Ishikawa (cell line): ENCODE measurements at regions not wholly inside any gene's neighbourhood (a gene's known extent, or its start where the extent isn't known, plus 50 kb on each side); places are given as distances from the start of the nearest gene placed in this dataset.

Experiments
- CEBPB ChIP-seq: IDR thresholded peaks from 2 replicates; pipeline ENCODE4 v1.6.1; 2012
- CREB1 ChIP-seq: IDR thresholded peaks from 2 replicates; pipeline ENCODE4 v1.6.1; 2012; ENCODE audit warnings: low read depth
- EGR1 ChIP-seq: IDR thresholded peaks from 2 replicates; pipeline ENCODE4 v1.6.1; 2012
- EP300 ChIP-seq: IDR thresholded peaks from 2 replicates; pipeline ENCODE4 v1.6.1; 2012; ENCODE audit warnings: borderline replicate concordance
- FOXM1 ChIP-seq: IDR thresholded peaks from 2 replicates; pipeline ENCODE4 v1.6.1; 2012; ENCODE audit warnings: low read depth, borderline replicate concordance
- MAX ChIP-seq: IDR thresholded peaks from 2 replicates; pipeline ENCODE4 v1.6.1; 2012
- NFIC ChIP-seq: IDR thresholded peaks from 2 replicates; pipeline ENCODE4 v1.6.1; 2012
- RAD21 ChIP-seq: IDR thresholded peaks from 2 replicates; pipeline ENCODE4 v1.6.1; 2012; ENCODE audit warnings: low read depth
- REST ChIP-seq: IDR thresholded peaks from 2 replicates; pipeline ENCODE4 v1.6.1; 2012; ENCODE audit warnings: low read depth, mild to moderate bottlenecking
- TAF1 ChIP-seq: IDR thresholded peaks from 2 replicates; pipeline ENCODE4 v1.6.1; 2012; ENCODE audit warnings: low read depth, mild to moderate bottlenecking
- TCF12 ChIP-seq: IDR thresholded peaks from 2 replicates; pipeline ENCODE4 v1.6.1; 2012; ENCODE audit warnings: low read depth
- TEAD4 ChIP-seq: IDR thresholded peaks from 2 replicates; pipeline ENCODE4 v1.6.1; 2012
- USF1 ChIP-seq: IDR thresholded peaks from 2 replicates; pipeline ENCODE4 v1.6.1; 2012
- YY1 ChIP-seq: IDR thresholded peaks from 2 replicates; pipeline ENCODE4 v1.6.1; 2012; ENCODE audit warnings: low read depth
- ZBTB7A ChIP-seq: IDR thresholded peaks from 2 replicates; pipeline ENCODE4 v1.6.1; 2012; ENCODE audit warnings: low read depth

GRCh38 chr2:122239440-122239839, 484.0 kb downstream of the TSN start:
- no peak for TF ChIP-seq TCF12
- TF ChIP-seq CREB1 = no peak
- no peak for TF ChIP-seq TEAD4
- no peak for TF ChIP-seq EGR1
- no peak for TF ChIP-seq USF1
- no peak for TF ChIP-seq NFIC
- no peak for TF ChIP-seq MAX
- no peak for TF ChIP-seq RAD21
- no peak for TF ChIP-seq CEBPB
- TF ChIP-seq TAF1 = no peak
- no peak for TF ChIP-seq FOXM1
- no peak for TF ChIP-seq REST
- no peak for TF ChIP-seq EP300
- no peak for TF ChIP-seq YY1
- TF ChIP-seq ZBTB7A = no peak

GRCh38 chr2:122244598-122245229, 489.3 kb downstream of the TSN start:
- no peak for TF ChIP-seq YY1
- no peak for TF ChIP-seq TEAD4
- TF ChIP-seq EP300 = no peak
- TF ChIP-seq CREB1 = no peak
- TF ChIP-seq FOXM1 = no peak
- no peak for TF ChIP-seq MAX

GRCh38 chr2:122249673-122250072, 494.2 kb downstream of the TSN start:
- TF ChIP-seq FOXM1 = no peak
- TF ChIP-seq EP300 = no peak
- no peak for TF ChIP-seq CREB1
- TF ChIP-seq USF1 = no peak
- TF ChIP-seq NFIC = no peak
- TF ChIP-seq TAF1 = no peak
- TF ChIP-seq YY1 = no peak
- no peak for TF ChIP-seq TCF12
- no peak for TF ChIP-seq TEAD4
- TF ChIP-seq EGR1 = no peak
- no peak for TF ChIP-seq MAX
- TF ChIP-seq RAD21 = no peak
- TF ChIP-seq REST = no peak
- TF ChIP-seq CEBPB = no peak
- TF ChIP-seq ZBTB7A = no peak

GRCh38 chr2:122251158-122251557, 495.7 kb downstream of the TSN start:
- no peak for TF ChIP-seq MAX
- no peak for TF ChIP-seq USF1
- no peak for TF ChIP-seq CEBPB
- no peak for TF ChIP-seq FOXM1

GRCh38 chr2:122251566-122251965, 496.1 kb downstream of the TSN start:
- no peak for TF ChIP-seq CEBPB
- TF ChIP-seq CREB1 = no peak
- TF ChIP-seq NFIC = no peak
- TF ChIP-seq RAD21 = no peak
- TF ChIP-seq EP300 = no peak
- no peak for TF ChIP-seq FOXM1
- no peak for TF ChIP-seq ZBTB7A
- TF ChIP-seq REST = no peak
- TF ChIP-seq EGR1 = no peak
- no peak for TF ChIP-seq USF1
- TF ChIP-seq MAX = no peak
- TF ChIP-seq TAF1 = no peak
- no peak for TF ChIP-seq TEAD4
- no peak for TF ChIP-seq YY1
- no peak for TF ChIP-seq TCF12
